Endothelial cell of umbilical vein (primary cell): ENCODE measurements at regions not wholly inside any gene's neighbourhood (a gene's known extent, or its start where the extent isn't known, plus 50 kb on each side); places are given as distances from the start of the nearest gene placed in this dataset.

Experiments used
- BruUV-seq: library from RNA; stranded (reverse); fragments of 400-500 nt; replicated peaks from 2 replicates; lab custom pipeline; 2021; lab: Mats Ljungman, UMichigan
- CTCF ChIA-PET: fragments of 300-600, 350-600 bp; sonication (Branson Sonifier 250); formaldehyde crosslinking; loops from one replicate; lab custom pipeline; 2021; ENCODE audit warnings: antibody characterized with exemption, inconsistent platforms; lab: Charles Lee
- POLR2A ChIA-PET: fragments of 300-600, 350-600 bp; sonication (Branson Sonifier 250); formaldehyde crosslinking; loops from one replicate; lab custom pipeline; 2021; ENCODE audit warnings: antibody characterized with exemption, inconsistent platforms; lab: Charles Lee
- DNase-seq: peaks from one replicate; pipeline ENCODE4 v3.0.0-alpha.2; 2011; ENCODE audit warnings: low read depth, low spot score
- FAIRE-seq: peaks from 2 replicates; lab custom pipeline; 2011; peaks lifted over from hg19 to GRCh38; lab: Jason Lieb, UNC
- H2AFZ ChIP-seq: 2 replicates; pipeline ENCODE4 v1.6.0; 2012; ENCODE audit warnings: low read depth, low read length, control low read depth, inconsistent platforms
- H3K27ac ChIP-seq: 2 replicates; pipeline ENCODE4 v1.5.1; 2011; ENCODE audit warnings: low read depth, mild to moderate bottlenecking, control low read depth, low read length, moderate library complexity; ENCODE audit not compliant: insufficient read depth
- H3K27me3 ChIP-seq, 2 experiments: 2 replicates each; pipeline versions ENCODE4 v1.6.0 to v1.6.1; 2011; ENCODE audit warnings: low read length in 2 of 2, mixed read lengths in 1 of 2; ENCODE audit not compliant: control insufficient read depth in 2 of 2, insufficient read depth in 2 of 2
- H3K36me3 ChIP-seq, 2 experiments: 2 replicates in 1 of 2; 3 replicates in 1 of 2; pipeline ENCODE4 v1.5.1; 2011; ENCODE audit warnings: low read length in 2 of 2, mild to moderate bottlenecking in 1 of 2, moderate library complexity in 1 of 2; ENCODE audit not compliant: control insufficient read depth in 2 of 2, insufficient read depth in 2 of 2; ENCODE audit errors: extremely low read depth in 1 of 2
- H3K4me1 ChIP-seq: 3 replicates; pipeline ENCODE4 v1.5.1; 2011; ENCODE audit warnings: mild to moderate bottlenecking, low read length; ENCODE audit not compliant: control insufficient read depth, insufficient read depth; ENCODE audit errors: extremely low read depth
- H3K4me2 ChIP-seq: 2 replicates; pipeline ENCODE4 v1.6.1; 2011; ENCODE audit warnings: low read length, control low read depth, mixed read lengths; ENCODE audit not compliant: insufficient read depth
- H3K4me3 ChIP-seq, 3 experiments: fragments of 200-600 bp in 1 of 3; sonication (generic), shearing (Covaris generic) in 1 of 3; replicated peaks in 1 of 3; 2 replicates each; pipeline ENCODE4 v1.5.1; 2011 to 2016; ENCODE audit warnings: control low read depth in 3 of 3, low read length in 3 of 3, mild to moderate bottlenecking in 2 of 3, inconsistent platforms in 1 of 3, low read depth in 1 of 3, moderate library complexity in 1 of 3; ENCODE audit not compliant: insufficient read depth in 1 of 3
- H3K79me2 ChIP-seq: 2 replicates; pipeline ENCODE4 v1.6.0; 2012; ENCODE audit warnings: low read length, inconsistent platforms; ENCODE audit not compliant: control insufficient read depth, insufficient read depth
- H3K9ac ChIP-seq: replicated peaks from 2 replicates; pipeline ENCODE3; 2011; ENCODE audit warnings: low read length, control low read depth; ENCODE audit not compliant: insufficient read depth; ENCODE audit errors: extremely low read depth
- H3K9me1 ChIP-seq: replicated peaks from 3 replicates; pipeline ENCODE4 v1.6.0; 2011; ENCODE audit warnings: mild to moderate bottlenecking, low read length; ENCODE audit not compliant: control insufficient read depth, insufficient read depth; ENCODE audit errors: extremely low read depth
- H3K9me3 ChIP-seq: replicated peaks from 2 replicates; pipeline ENCODE4 v1.5.1; 2012; ENCODE audit warnings: low read length, inconsistent platforms; ENCODE audit not compliant: control insufficient read depth, insufficient read depth
- H4K20me1 ChIP-seq: replicated peaks from 2 replicates; pipeline ENCODE3; 2011; ENCODE audit warnings: mild to moderate bottlenecking, low read length; ENCODE audit not compliant: control insufficient read depth, insufficient read depth; ENCODE audit errors: extremely low read depth
- EZH2 ChIP-seq: IDR thresholded peaks from 2 replicates; pipeline ENCODE4 v1.6.1; 2012; ENCODE audit warnings: borderline replicate concordance, low read depth, mild to moderate bottlenecking, moderate library complexity, low read length, inconsistent platforms; ENCODE audit not compliant: severe bottlenecking
- FOS ChIP-seq: IDR thresholded peaks from 2 replicates; pipeline ENCODE4 v1.6.1; 2011; ENCODE audit warnings: mild to moderate bottlenecking, low read length, moderate library complexity, borderline replicate concordance; ENCODE audit not compliant: insufficient read depth
- GATA2 ChIP-seq: IDR thresholded peaks from 2 replicates; pipeline ENCODE4 v1.7.0; 2011; ENCODE audit warnings: low read depth, mild to moderate bottlenecking, moderate library complexity, mixed read lengths, low read length; ENCODE audit not compliant: insufficient read length, insufficient read depth
- JUN ChIP-seq: IDR thresholded peaks from 2 replicates; pipeline ENCODE4 v1.6.1; 2011; ENCODE audit warnings: borderline replicate concordance, low read depth; ENCODE audit not compliant: insufficient read length, insufficient read depth
- MAX ChIP-seq: IDR thresholded peaks from 2 replicates; pipeline ENCODE4 v1.6.1; 2011; ENCODE audit not compliant: insufficient read depth, insufficient read length
- MYC ChIP-seq: IDR thresholded peaks from one replicate; pipeline ENCODE4 v1.6.1; 2011; ENCODE audit warnings: mild to moderate bottlenecking, low read depth, low read length
- POLR2A ChIP-seq: IDR thresholded peaks from 2 replicates; pipeline ENCODE4 v1.6.1; 2012; ENCODE audit warnings: low read depth, mild to moderate bottlenecking, control low read depth, low read length
- POLR2AphosphoS5 ChIP-seq: IDR thresholded peaks from 2 replicates; pipeline ENCODE4 v1.6.1; 2012; ENCODE audit warnings: low read depth, mild to moderate bottlenecking, control low read depth, low read length, moderate library complexity; ENCODE audit not compliant: insufficient read depth
- dilution Hi-C: fragments of 300-500 bp; cut with MboI; formaldehyde crosslinking; loops from one replicate; pipeline ENCODE4 v1.15.0; 2019; ENCODE audit warnings: low sequenced_read_pairs; ENCODE audit not compliant: extremely low pct_ligation_motif_present
- intact Hi-C: fragments of 100-400 bp; cut with micrococcal nuclease; formaldehyde crosslinking; loops from one replicate; pipeline ENCODE4 v1.10.0; 2022
- TF ChIP-seq, protein P1 (sequence below), 2 donors: IDR thresholded peaks; 1 replicate in 1 of 2; 2 replicates in 1 of 2; pipeline ENCODE4 v1.5.1; 2011; ENCODE audit warnings: low read length in 2 of 2, mild to moderate bottlenecking in 2 of 2, moderate library complexity in 2 of 2, control low read depth in 1 of 2, inconsistent platforms in 1 of 2, low read depth in 1 of 2; ENCODE audit not compliant: insufficient read depth in 1 of 2; ENCODE audit errors: extremely low read depth in 1 of 2

- no peak overlapping the region for H2AFZ ChIP-seq
- TF ChIP-seq EZH2: no peak
- no peak for TF ChIP-seq JUN
- TF ChIP-seq FOS: no peak
- no peak for TF ChIP-seq MYC
- TF ChIP-seq, protein P1, sequence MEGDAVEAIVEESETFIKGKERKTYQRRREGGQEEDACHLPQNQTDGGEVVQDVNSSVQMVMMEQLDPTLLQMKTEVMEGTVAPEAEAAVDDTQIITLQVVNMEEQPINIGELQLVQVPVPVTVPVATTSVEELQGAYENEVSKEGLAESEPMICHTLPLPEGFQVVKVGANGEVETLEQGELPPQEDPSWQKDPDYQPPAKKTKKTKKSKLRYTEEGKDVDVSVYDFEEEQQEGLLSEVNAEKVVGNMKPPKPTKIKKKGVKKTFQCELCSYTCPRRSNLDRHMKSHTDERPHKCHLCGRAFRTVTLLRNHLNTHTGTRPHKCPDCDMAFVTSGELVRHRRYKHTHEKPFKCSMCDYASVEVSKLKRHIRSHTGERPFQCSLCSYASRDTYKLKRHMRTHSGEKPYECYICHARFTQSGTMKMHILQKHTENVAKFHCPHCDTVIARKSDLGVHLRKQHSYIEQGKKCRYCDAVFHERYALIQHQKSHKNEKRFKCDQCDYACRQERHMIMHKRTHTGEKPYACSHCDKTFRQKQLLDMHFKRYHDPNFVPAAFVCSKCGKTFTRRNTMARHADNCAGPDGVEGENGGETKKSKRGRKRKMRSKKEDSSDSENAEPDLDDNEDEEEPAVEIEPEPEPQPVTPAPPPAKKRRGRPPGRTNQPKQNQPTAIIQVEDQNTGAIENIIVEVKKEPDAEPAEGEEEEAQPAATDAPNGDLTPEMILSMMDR (IDR thresholded peaks at IDR 0.05; ENCODE audit: extremely low read depth in 1 of 2, insufficient read depth in 1 of 2, low read depth in 1 of 2, low read length in 2 of 2): no peak
- TF ChIP-seq MAX: no peak
- TF ChIP-seq GATA2: no peak
- TF ChIP-seq POLR2AphosphoS5: no peak
- no peak for TF ChIP-seq POLR2A
- no peaks in the 10 kb centered on the region for H3K27me3 ChIP-seq
- no TSS peak for BruUV-seq
- H3K4me2 ChIP-seq: no peak overlapping the region
- POLR2A ChIA-PET: no interaction called here
- no peak overlapping the region for H3K4me3 ChIP-seq
- H3K9ac ChIP-seq: no peak overlapping the region
- no peaks in the 10 kb centered on the region for H3K4me1 ChIP-seq
- H3K9me3 ChIP-seq: no peaks in the 10 kb centered on the region
- CTCF ChIA-PET: no interaction called here
- no peaks in the 10 kb centered on the region for H3K9me1 ChIP-seq
- no peak overlapping the region for H3K27ac ChIP-seq
- intact Hi-C loops (no loop called here), dilution Hi-C loops (no loop called here)
- FAIRE-seq (no peak), DNase-seq (no peak)
- no peaks in the 10 kb centered on the region for H4K20me1 ChIP-seq
- no peaks in the 10 kb centered on the region for H3K36me3 ChIP-seq
- H3K79me2 ChIP-seq: no peaks in the 10 kb centered on the region
Measured at GRCh38 chr6:99014061-99014460, 66.3 kb upstream of the FBXL4 start.
